ENCODE measurements at regions not wholly inside any gene's neighbourhood (a gene's known extent, or its start where the extent isn't known, plus 50 kb on each side); places are given as distances from the start of the nearest gene placed in this dataset.
A peak's percentile ranks its signal among the peaks of the same experiment; 100 is the strongest.

GRCh38 chr4:156443488-156443887, 489.8 kb upstream of the CTSO start:
- TF ChIP-seq CTCF (IDR thresholded peaks at IDR 0.05; ENCODE audit: low read depth, low read length), result no peak
- no peak for DNase-seq (ENCODE audit: low read depth in 2 of 2)
- H3K4me3 ChIP-seq (replicated peaks in 1 of 2; ENCODE audit: low read depth in 2 of 2, low read length in 2 of 2), result no peak overlapping the region

GRCh38 chr4:156442912-156443311, 489.2 kb upstream of the CTSO start:
- H3K4me3 ChIP-seq (replicated peaks in 1 of 2; ENCODE audit: low read depth in 2 of 2, low read length in 2 of 2), result no peak overlapping the region
- TF ChIP-seq CTCF (IDR thresholded peaks at IDR 0.05; ENCODE audit: low read depth, low read length), result no peak
- DNase-seq (ENCODE audit: low read depth in 2 of 2), result no peak

GRCh38 chr4:156439576-156440200, 486.0 kb upstream of the CTSO start:
- no peak for DNase-seq (ENCODE audit: low read depth in 2 of 2)
- H3K4me3 ChIP-seq (replicated peaks in 1 of 2; ENCODE audit: low read depth in 2 of 2, low read length in 2 of 2), result no peak overlapping the region
- TF ChIP-seq CTCF (IDR thresholded peaks at IDR 0.05; ENCODE audit: low read depth, low read length), result no peak

- no peak for TF ChIP-seq CTCF (IDR thresholded peaks at IDR 0.05; ENCODE audit: low read depth, low read length)
- DNase-seq (ENCODE audit: low read depth in 2 of 2), result no peak
- H3K4me3 ChIP-seq (replicated peaks in 1 of 2; ENCODE audit: low read depth in 2 of 2, low read length in 2 of 2), result no peak overlapping the region
Measured at GRCh38 chr4:156437666-156438065, 484.0 kb upstream of the CTSO start.

GRCh38 chr4:156422576-156422975, 468.9 kb upstream of the CTSO start:
- DNase-seq (ENCODE audit: low read depth in 2 of 2), result peak in 1 of 2 donors; percentile 36
- no peak for TF ChIP-seq CTCF (IDR thresholded peaks at IDR 0.05; ENCODE audit: low read depth, low read length)
- no peak overlapping the region for H3K4me3 ChIP-seq (replicated peaks in 1 of 2; ENCODE audit: low read depth in 2 of 2, low read length in 2 of 2)

GRCh38 chr4:156420623-156421022, 467.0 kb upstream of the CTSO start:
- TF ChIP-seq CTCF (IDR thresholded peaks at IDR 0.05; ENCODE audit: low read depth, low read length), result no peak
- no peak overlapping the region for H3K4me3 ChIP-seq (replicated peaks in 1 of 2; ENCODE audit: low read depth in 2 of 2, low read length in 2 of 2)
- peak in 1 of 2 donors; percentile 9 for DNase-seq (ENCODE audit: low read depth in 2 of 2)
